NCI-H2081 treated with DMSO at 0.1 percent for 48 hours (cell line): ENCODE measurements at regions not wholly inside any gene's neighbourhood (a gene's known extent, or its start where the extent isn't known, plus 50 kb on each side); places are given as distances from the start of the nearest gene placed in this dataset.
A peak's percentile ranks its signal among the peaks of the same experiment; 100 is the strongest.

Source experiments
- DNase-seq: peaks from one replicate; lab custom pipeline; 2025; lab: John Stamatoyannopoulos, UW

- no peak for DNase-seq
Observed at GRCh38 chr3:168647582-168647981, 551.9 kb upstream of the GOLIM4 start.

GRCh38 chr3:168645180-168645579 is 549.5 kb upstream of the GOLIM4 start:
- DNase-seq, result no peak

- DNase-seq, result no peak
Observed at GRCh38 chr3:168628549-168628948, 532.8 kb upstream of the GOLIM4 start.

GRCh38 chr3:168625477-168625876 is 529.8 kb upstream of the GOLIM4 start:
- no peak for DNase-seq

- DNase-seq, result no peak
Observed at GRCh38 chr3:168624892-168625448, 529.2 kb upstream of the GOLIM4 start.

GRCh38 chr3:168624195-168624594 is 528.5 kb upstream of the GOLIM4 start:
- DNase-seq, result no peak

GRCh38 chr3:168622795-168623194 is 527.1 kb upstream of the GOLIM4 start:
- DNase-seq, result no peak

GRCh38 chr3:168620854-168621253 is 525.1 kb upstream of the GOLIM4 start:
- DNase-seq, result peak; percentile 23

GRCh38 chr3:168618827-168619470 is 523.2 kb upstream of the GOLIM4 start:
- no peak for DNase-seq

- no peak for DNase-seq
Observed at GRCh38 chr3:168617658-168618057, 521.9 kb upstream of the GOLIM4 start.

GRCh38 chr3:168616915-168617314 is 521.2 kb upstream of the GOLIM4 start:
- DNase-seq, result peak; percentile 72

- peak; percentile 53 for DNase-seq
Observed at GRCh38 chr3:168615493-168616020, 519.8 kb upstream of the GOLIM4 start.

- DNase-seq, result no peak
Observed at GRCh38 chr3:168613151-168613550, 517.4 kb upstream of the GOLIM4 start.

GRCh38 chr3:168612671-168613070 is 516.9 kb upstream of the GOLIM4 start:
- no peak for DNase-seq

GRCh38 chr3:168611826-168612225 is 516.1 kb upstream of the GOLIM4 start:
- DNase-seq, result no peak

- DNase-seq, result no peak
Observed at GRCh38 chr3:168608926-168609325, 513.2 kb upstream of the GOLIM4 start.

- DNase-seq, result no peak
Observed at GRCh38 chr3:168604767-168605166, 509.0 kb upstream of the GOLIM4 start.

GRCh38 chr3:168598250-168598649 is 502.5 kb upstream of the GOLIM4 start:
- DNase-seq, result no peak

GRCh38 chr3:168596175-168596823 is 500.6 kb upstream of the GOLIM4 start:
- DNase-seq, result no peak

GRCh38 chr3:168591587-168591986 is 495.9 kb upstream of the GOLIM4 start:
- DNase-seq, result no peak

GRCh38 chr3:168589376-168589775 is 493.7 kb upstream of the GOLIM4 start:
- DNase-seq, result no peak

- DNase-seq, result no peak
Observed at GRCh38 chr3:168585544-168585943, 489.8 kb upstream of the GOLIM4 start.

GRCh38 chr3:168583977-168584376 is 488.3 kb upstream of the GOLIM4 start:
- no peak for DNase-seq
